NCI-H446 treated with DMSO at 0.1 percent for 48 hours (cell line): ENCODE measurements at regions not wholly inside any gene's neighbourhood (a gene's known extent, or its start where the extent isn't known, plus 50 kb on each side); places are given as distances from the start of the nearest gene placed in this dataset.

Experiments used
- DNase-seq: peaks from one replicate; lab custom pipeline; 2025; lab: John Stamatoyannopoulos, UW

- DNase-seq: no peak
These were observed 199.4 kb downstream of the KLF12 start for GRCh38 chr13:73934771-73935170.

- no peak for DNase-seq
These were observed 200.0 kb downstream of the KLF12 start for GRCh38 chr13:73934215-73934641.

GRCh38 chr13:73933795-73934194 lies 200.4 kb downstream of the KLF12 start:
- no peak for DNase-seq

- DNase-seq: no peak
These were observed 202.1 kb downstream of the KLF12 start for GRCh38 chr13:73932091-73932490.

GRCh38 chr13:73929287-73929932 lies 204.8 kb downstream of the KLF12 start:
- no peak for DNase-seq

- no peak for DNase-seq
These were observed 209.6 kb downstream of the KLF12 start for GRCh38 chr13:73924607-73925006.

- DNase-seq: no peak
These were observed 211.5 kb downstream of the KLF12 start for GRCh38 chr13:73922493-73923393.

- no peak for DNase-seq
These were observed 215.5 kb downstream of the KLF12 start for GRCh38 chr13:73918691-73919090.

- DNase-seq: no peak
These were observed 220.3 kb downstream of the KLF12 start for GRCh38 chr13:73913751-73914518.

- DNase-seq: no peak
These were observed 221.0 kb downstream of the KLF12 start for GRCh38 chr13:73913079-73913740.

- no peak for DNase-seq
These were observed 222.8 kb downstream of the KLF12 start for GRCh38 chr13:73911361-73911760.

GRCh38 chr13:73910733-73911132 lies 223.5 kb downstream of the KLF12 start:
- DNase-seq: no peak

- no peak for DNase-seq
These were observed 225.4 kb downstream of the KLF12 start for GRCh38 chr13:73908809-73909208.

- DNase-seq: no peak
These were observed 229.6 kb downstream of the KLF12 start for GRCh38 chr13:73904625-73905024.

- no peak for DNase-seq
These were observed 230.6 kb downstream of the KLF12 start for GRCh38 chr13:73903561-73903960.

- no peak for DNase-seq
These were observed 231.4 kb downstream of the KLF12 start for GRCh38 chr13:73902847-73903246.

- no peak for DNase-seq
These were observed 231.9 kb downstream of the KLF12 start for GRCh38 chr13:73902296-73902695.

GRCh38 chr13:73901324-73902068 lies 232.7 kb downstream of the KLF12 start:
- DNase-seq: no peak

- DNase-seq: no peak
These were observed 233.6 kb downstream of the KLF12 start for GRCh38 chr13:73900591-73900990.

- no peak for DNase-seq
These were observed 235.3 kb downstream of the KLF12 start for GRCh38 chr13:73898899-73899298.

- no peak for DNase-seq
These were observed 235.9 kb downstream of the KLF12 start for GRCh38 chr13:73898276-73898675.
